ENCODE measurements at regions not wholly inside any gene's neighbourhood (a gene's known extent, or its start where the extent isn't known, plus 50 kb on each side); places are given as distances from the start of the nearest gene placed in this dataset.

GRCh38 chr14:89500303-89500702 is 83.3 kb upstream of the FOXN3 start:
- no peaks in the 10 kb centered on the region for H3K36me3 ChIP-seq (ENCODE audit: control insufficient read depth, insufficient read depth, low read length)
- peaks cover 7% of the 10 kb centered on the region for H3K79me2 ChIP-seq
- H2AFZ ChIP-seq, result no peak overlapping the region
- H3K27me3 ChIP-seq (ENCODE audit: control insufficient read depth, insufficient read depth, low read length), result no peaks in the 10 kb centered on the region
- TF ChIP-seq CTCF (IDR thresholded peaks at IDR 0.05), result no peak
- H3K4me3 ChIP-seq (ENCODE audit: low read depth, low read length), result no peak overlapping the region
- no peak overlapping the region for H3K4me2 ChIP-seq (ENCODE audit: low read length)
- no peaks in the 10 kb centered on the region for H3K4me1 ChIP-seq
- no peak overlapping the region for H3K9ac ChIP-seq
- no peaks in the 10 kb centered on the region for H3K9me3 ChIP-seq (ENCODE audit: control insufficient read depth, low read length)
- no peak overlapping the region for H3K27ac ChIP-seq

- Histone ChIP-seq H3K4me3 (ENCODE audit: low read depth, low read length) (no peak overlapping the region), H3K9ac (no peak overlapping the region), H3K9me3 (ENCODE audit: control insufficient read depth, low read length) (no peaks in the 10 kb centered on the region), H3K79me2 (peaks cover 4% of the 10 kb centered on the region), H3K27ac (no peak overlapping the region), H3K36me3 (ENCODE audit: control insufficient read depth, insufficient read depth, low read length) (no peaks in the 10 kb centered on the region), H3K4me2 (ENCODE audit: low read length) (no peak overlapping the region), H3K27me3 (ENCODE audit: control insufficient read depth, insufficient read depth, low read length) (no peaks in the 10 kb centered on the region), H2AFZ (no peak overlapping the region), H3K4me1 (peaks cover 7% of the 10 kb centered on the region)
- TF ChIP-seq CTCF (IDR thresholded peaks at IDR 0.05), result no peak
Measured at GRCh38 chr14:89498878-89499277, 81.8 kb upstream of the FOXN3 start.

GRCh38 chr14:89495718-89496117 is 78.7 kb upstream of the FOXN3 start:
- H3K4me3 ChIP-seq (ENCODE audit: low read depth, low read length), result no peak overlapping the region
- H3K9ac ChIP-seq, result no peak overlapping the region
- H3K27me3 ChIP-seq (ENCODE audit: control insufficient read depth, insufficient read depth, low read length), result no peaks in the 10 kb centered on the region
- H3K4me2 ChIP-seq (ENCODE audit: low read length), result no peak overlapping the region
- peaks cover 10% of the 10 kb centered on the region for H3K4me1 ChIP-seq
- H3K9me3 ChIP-seq (ENCODE audit: control insufficient read depth, low read length), result no peaks in the 10 kb centered on the region
- H3K27ac ChIP-seq, result no peak overlapping the region
- H3K36me3 ChIP-seq (ENCODE audit: control insufficient read depth, insufficient read depth, low read length), result no peaks in the 10 kb centered on the region
- no peak for TF ChIP-seq CTCF (IDR thresholded peaks at IDR 0.05)
- no peak overlapping the region for H2AFZ ChIP-seq
- peaks cover 14% of the 10 kb centered on the region for H3K79me2 ChIP-seq

GRCh38 chr14:89493877-89494634 is 77.0 kb upstream of the FOXN3 start:
- Histone ChIP-seq H3K9ac (no peak overlapping the region), H3K27me3 (ENCODE audit: control insufficient read depth, insufficient read depth, low read length) (no peaks in the 10 kb centered on the region), H3K79me2 (peaks cover 10% of the 10 kb centered on the region), H2AFZ (no peak overlapping the region), H3K9me3 (ENCODE audit: control insufficient read depth, low read length) (no peaks in the 10 kb centered on the region), H3K4me3 (ENCODE audit: low read depth, low read length) (no peak overlapping the region), H3K27ac (peak overlapping the region; percentile 17), H3K4me2 (ENCODE audit: low read length) (no peak overlapping the region), H3K4me1 (peaks cover 14% of the 10 kb centered on the region), H3K36me3 (ENCODE audit: control insufficient read depth, insufficient read depth, low read length) (no peaks in the 10 kb centered on the region)
- no peak for TF ChIP-seq CTCF (IDR thresholded peaks at IDR 0.05)

- Histone ChIP-seq H3K9ac (no peak overlapping the region), H3K27me3 (ENCODE audit: control insufficient read depth, insufficient read depth, low read length) (no peaks in the 10 kb centered on the region), H3K79me2 (peaks cover 12% of the 10 kb centered on the region), H3K9me3 (ENCODE audit: control insufficient read depth, low read length) (no peaks in the 10 kb centered on the region), H3K4me2 (ENCODE audit: low read length) (peak overlapping the region; percentile 9), H3K27ac (no peak overlapping the region), H3K36me3 (ENCODE audit: control insufficient read depth, insufficient read depth, low read length) (no peaks in the 10 kb centered on the region), H3K4me3 (ENCODE audit: low read depth, low read length) (no peak overlapping the region), H3K4me1 (peaks cover 16% of the 10 kb centered on the region), H2AFZ (no peak overlapping the region)
- no peak for TF ChIP-seq CTCF (IDR thresholded peaks at IDR 0.05)
Measured at GRCh38 chr14:89493406-89493805, 76.4 kb upstream of the FOXN3 start.
